ENCODE measurements at regions not wholly inside any gene's neighbourhood (a gene's known extent, or its start where the extent isn't known, plus 50 kb on each side); places are given as distances from the start of the nearest gene placed in this dataset.
"Not testable (repeated sequence)": the region's sequence is repeated elsewhere in the genome, so short reads cannot be mapped to it uniquely, and the experiment has no call there.

DNA sequence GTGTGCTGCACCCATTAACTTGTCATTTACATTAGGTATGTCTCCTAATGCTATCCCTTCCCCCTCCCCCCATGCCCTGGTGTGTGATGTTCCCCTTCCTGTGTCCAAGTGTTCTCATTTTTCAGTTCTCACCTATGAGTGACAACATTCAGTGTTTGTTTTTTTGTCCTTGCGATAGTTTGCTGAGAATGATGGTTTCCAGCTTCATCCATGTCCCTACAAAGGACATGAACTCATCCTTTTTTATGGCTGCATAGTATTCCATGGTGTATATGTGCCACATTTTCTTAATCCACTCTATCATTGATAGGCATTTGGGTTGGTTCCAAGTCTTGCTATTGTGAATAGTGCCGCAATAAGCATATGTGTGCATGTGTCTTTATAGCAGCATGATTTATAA lies 316.7 kb downstream of the ACTR3B start:
- H3K27me3 ChIP-seq (ENCODE audit: insufficient read depth, low read length, poor library complexity, severe bottlenecking); H3K4me1 Mint-ChIP-seq; H3K36me3 Mint-ChIP-seq; H3K4me1 ChIP-seq (ENCODE audit: insufficient read depth, low read length); H3K4me3 Mint-ChIP-seq; H3K27ac ChIP-seq (ENCODE audit: low read depth, low read length); H3K9me3 Mint-ChIP-seq; H3K9me3 ChIP-seq (ENCODE audit: low read length); CTCF ChIA-PET; H3K27ac Mint-ChIP-seq; H3K27me3 Mint-ChIP-seq; H3K36me3 ChIP-seq (ENCODE audit: insufficient read depth, low read length); DNase-seq; H3K4me3 ChIP-seq (ENCODE audit: low read length); POLR2A ChIA-PET: not testable (repeated sequence)

DNA sequence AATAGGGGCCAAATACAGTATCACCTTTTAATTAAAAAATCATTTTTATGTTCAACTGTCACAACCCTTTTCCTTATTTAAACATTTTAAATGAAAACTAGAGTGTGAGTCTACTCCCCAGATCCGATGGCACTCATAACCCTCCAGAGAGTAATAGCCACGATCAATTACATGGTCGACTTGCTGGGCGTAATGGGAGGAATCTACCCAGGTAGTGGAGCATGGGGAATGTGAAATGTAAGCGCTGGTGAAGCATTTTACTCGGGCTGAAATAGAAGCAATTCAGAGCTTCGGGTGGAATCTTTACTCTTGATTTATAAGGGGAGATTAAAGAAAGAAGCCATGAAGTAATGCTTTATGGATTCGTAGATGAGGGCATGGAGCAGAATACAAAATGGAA lies 321.9 kb downstream of the ACTR3B start:
- ChIA-PET CTCF (no interaction called here), POLR2A (no interaction called here)
- H3K27me3 Mint-ChIP-seq, result no peaks in the 10 kb centered on the region

DNA sequence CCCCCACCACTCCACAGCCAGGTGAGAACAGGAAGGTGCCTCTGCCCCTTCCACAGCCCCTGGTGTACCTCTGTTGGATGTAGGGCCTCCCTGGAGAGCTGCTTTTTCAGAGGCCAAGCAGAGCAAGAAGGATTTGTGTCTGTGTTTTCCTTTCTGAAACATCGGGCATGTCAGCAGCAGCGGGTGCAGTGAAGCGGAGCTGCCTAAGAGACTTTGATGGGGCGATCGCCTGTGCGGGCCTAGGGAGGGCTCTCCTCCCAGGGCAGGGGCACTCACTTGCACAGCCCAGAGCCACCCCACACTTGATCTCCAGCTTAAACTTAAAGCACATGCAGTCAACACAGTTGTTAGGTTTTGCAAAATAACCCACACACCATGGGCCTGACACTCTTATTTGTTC lies 324.7 kb downstream of the ACTR3B start:
- Histone ChIP-seq H3K4me1 (ENCODE audit: insufficient read depth, low read length) (no peaks in the 10 kb centered on the region), H3K27ac (ENCODE audit: low read depth, low read length) (no peak overlapping the region), H3K9me3 (ENCODE audit: low read length) (no peaks in the 10 kb centered on the region), H3K36me3 (ENCODE audit: insufficient read depth, low read length) (no peaks in the 10 kb centered on the region), H3K4me3 (ENCODE audit: low read length) (no peak overlapping the region), H3K27me3 (ENCODE audit: insufficient read depth, low read length, poor library complexity, severe bottlenecking) (no peaks in the 10 kb centered on the region)
- Mint-ChIP-seq H3K9me3 (peaks cover 0 to 3% (median 2%) of the 10 kb centered on the region in 5 donors), H3K27me3 (no peaks in the 10 kb centered on the region), H3K36me3 (peaks cover 0 to 3% (median 0%) of the 10 kb centered on the region in 3 donors), H3K4me3 (no peak overlapping the region), H3K4me1 (no peaks in the 10 kb centered on the region), H3K27ac (no peak overlapping the region)
- DNase-seq, result no peak
- ChIA-PET CTCF (no interaction called here), POLR2A (no interaction called here)

More for the DNA sequence above, 321.9 kb downstream of the ACTR3B start:
- Histone ChIP-seq H3K27ac (ENCODE audit: low read depth, low read length) (no peak overlapping the region), H3K27me3 (ENCODE audit: insufficient read depth, low read length, poor library complexity, severe bottlenecking) (no peaks in the 10 kb centered on the region), H3K4me3 (ENCODE audit: low read length) (no peak overlapping the region), H3K4me1 (ENCODE audit: insufficient read depth, low read length) (no peaks in the 10 kb centered on the region), H3K9me3 (ENCODE audit: low read length) (no peaks in the 10 kb centered on the region), H3K36me3 (ENCODE audit: insufficient read depth, low read length) (no peaks in the 10 kb centered on the region)
- no peaks in the 10 kb centered on the region for H3K4me1 Mint-ChIP-seq
- DNase-seq, result no peak
- H3K9me3 Mint-ChIP-seq, result peaks cover 0 to 5% (median 2%) of the 10 kb centered on the region in 5 donors
- H3K4me3 Mint-ChIP-seq, result no peak overlapping the region
- peak overlapping the region in 1 of 8 donors; percentile 68 for H3K27ac Mint-ChIP-seq
- peaks cover 0 to 3% (median 0%) of the 10 kb centered on the region in 3 donors for H3K36me3 Mint-ChIP-seq

DNA sequence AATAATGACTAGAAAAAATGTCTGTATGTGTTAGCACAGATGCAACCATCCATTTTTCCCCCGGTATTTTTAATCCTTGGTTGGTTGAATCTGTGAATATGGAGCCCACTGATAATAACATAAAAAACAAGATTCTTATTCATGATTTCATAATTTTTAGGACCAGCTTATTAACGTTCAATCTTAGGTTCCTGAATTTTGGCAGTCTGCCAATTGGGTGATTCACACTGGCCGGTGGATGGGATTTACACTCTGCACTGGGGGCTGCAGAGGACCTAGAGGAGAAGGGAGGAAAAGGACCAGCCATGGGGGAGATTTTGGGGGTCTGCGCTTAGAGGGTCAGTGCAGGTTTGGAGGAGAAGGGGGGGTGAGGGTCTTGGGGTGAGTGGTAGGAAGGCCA lies 327.9 kb downstream of the ACTR3B start:
- H3K36me3 ChIP-seq (ENCODE audit: insufficient read depth, low read length), result no peaks in the 10 kb centered on the region
- H3K36me3 Mint-ChIP-seq, result peaks cover 0 to 3% (median 0%) of the 10 kb centered on the region in 3 donors
- H3K27me3 ChIP-seq (ENCODE audit: insufficient read depth, low read length, poor library complexity, severe bottlenecking), result no peaks in the 10 kb centered on the region
- ChIA-PET POLR2A (no interaction called here), CTCF (no interaction called here)
- H3K4me3 Mint-ChIP-seq, result no peak overlapping the region
- no peaks in the 10 kb centered on the region for H3K9me3 ChIP-seq (ENCODE audit: low read length)
- no peak overlapping the region for H3K27ac ChIP-seq (ENCODE audit: low read depth, low read length)
- no peak overlapping the region for H3K4me3 ChIP-seq (ENCODE audit: low read length)
- no peaks in the 10 kb centered on the region for H3K4me1 Mint-ChIP-seq
- no peak for DNase-seq
- H3K4me1 ChIP-seq (ENCODE audit: insufficient read depth, low read length), result no peaks in the 10 kb centered on the region
- peaks cover 0 to 3% (median 2%) of the 10 kb centered on the region in 5 donors for H3K9me3 Mint-ChIP-seq
- H3K27ac Mint-ChIP-seq, result no peak overlapping the region
- H3K27me3 Mint-ChIP-seq, result no peaks in the 10 kb centered on the region

DNA sequence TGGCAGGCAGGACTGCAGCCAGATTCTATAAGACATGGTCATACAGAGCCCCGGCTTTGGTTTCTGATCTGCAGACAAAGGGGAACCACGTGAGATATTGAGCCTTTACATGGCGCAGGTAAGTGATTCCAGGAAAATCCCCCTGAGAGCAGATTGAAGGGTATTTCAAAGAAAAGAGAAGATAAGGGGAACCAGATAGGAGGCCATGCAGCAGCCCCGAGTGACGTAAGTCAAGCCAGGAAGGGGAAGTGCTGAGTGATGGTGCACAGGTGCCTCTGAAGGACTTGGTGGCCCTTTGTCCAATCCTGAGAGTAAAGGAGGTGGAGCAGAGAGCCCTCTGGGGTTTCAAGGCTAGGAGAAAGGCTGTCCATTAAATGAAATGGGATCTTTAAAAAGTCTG lies 329.0 kb downstream of the ACTR3B start:
- Histone ChIP-seq H3K27me3 (ENCODE audit: insufficient read depth, low read length, poor library complexity, severe bottlenecking) (no peaks in the 10 kb centered on the region), H3K4me3 (ENCODE audit: low read length) (no peak overlapping the region), H3K4me1 (ENCODE audit: insufficient read depth, low read length) (no peaks in the 10 kb centered on the region), H3K36me3 (ENCODE audit: insufficient read depth, low read length) (no peaks in the 10 kb centered on the region), H3K9me3 (ENCODE audit: low read length) (no peaks in the 10 kb centered on the region), H3K27ac (ENCODE audit: low read depth, low read length) (no peak overlapping the region)
- ChIA-PET CTCF (no interaction called here), POLR2A (no interaction called here)
- Mint-ChIP-seq H3K9me3 (peaks cover 0 to 2% (median 1%) of the 10 kb centered on the region in 5 donors), H3K4me1 (no peaks in the 10 kb centered on the region), H3K27me3 (no peaks in the 10 kb centered on the region), H3K36me3 (peaks cover 0 to 3% (median 0%) of the 10 kb centered on the region in 3 donors), H3K27ac (no peak overlapping the region), H3K4me3 (no peak overlapping the region)
- DNase-seq, result no peak

DNA sequence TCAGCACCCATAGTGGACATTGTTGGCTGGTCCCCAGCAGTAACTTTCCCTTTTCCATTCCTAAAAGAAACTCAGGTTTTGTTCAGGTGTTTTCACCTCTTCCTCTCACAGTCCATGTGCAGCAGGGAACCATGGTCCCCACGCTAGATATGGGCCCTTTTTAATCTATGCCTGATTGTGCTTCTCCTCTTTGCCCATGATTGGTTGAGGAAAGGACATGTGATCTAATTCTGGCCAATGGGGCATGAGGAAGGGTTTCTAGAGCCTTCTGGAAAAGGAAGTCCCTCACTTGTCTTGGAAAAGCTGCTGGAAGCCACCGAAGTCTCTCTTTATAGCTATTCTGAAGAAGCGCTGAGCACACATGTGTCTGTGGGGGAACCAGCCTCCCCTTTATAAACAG lies 330.7 kb downstream of the ACTR3B start:
- Mint-ChIP-seq H3K4me3 (no peak overlapping the region), H3K27me3 (peaks cover 0 to 5% of the 10 kb centered on the region in 2 donors), H3K27ac (no peak overlapping the region), H3K36me3 (peaks cover 0 to 3% (median 0%) of the 10 kb centered on the region in 3 donors), H3K9me3 (peaks cover 0 to 15% (median 3%) of the 10 kb centered on the region in 5 donors), H3K4me1 (no peaks in the 10 kb centered on the region)
- Histone ChIP-seq H3K4me1 (ENCODE audit: insufficient read depth, low read length) (no peaks in the 10 kb centered on the region), H3K9me3 (ENCODE audit: low read length) (no peaks in the 10 kb centered on the region), H3K4me3 (ENCODE audit: low read length) (no peak overlapping the region), H3K36me3 (ENCODE audit: insufficient read depth, low read length) (no peaks in the 10 kb centered on the region), H3K27ac (ENCODE audit: low read depth, low read length) (no peak overlapping the region), H3K27me3 (ENCODE audit: insufficient read depth, low read length, poor library complexity, severe bottlenecking) (no peaks in the 10 kb centered on the region)
- POLR2A ChIA-PET, result no interaction called here
- no peak for DNase-seq
- CTCF ChIA-PET, result no interaction called here

DNA sequence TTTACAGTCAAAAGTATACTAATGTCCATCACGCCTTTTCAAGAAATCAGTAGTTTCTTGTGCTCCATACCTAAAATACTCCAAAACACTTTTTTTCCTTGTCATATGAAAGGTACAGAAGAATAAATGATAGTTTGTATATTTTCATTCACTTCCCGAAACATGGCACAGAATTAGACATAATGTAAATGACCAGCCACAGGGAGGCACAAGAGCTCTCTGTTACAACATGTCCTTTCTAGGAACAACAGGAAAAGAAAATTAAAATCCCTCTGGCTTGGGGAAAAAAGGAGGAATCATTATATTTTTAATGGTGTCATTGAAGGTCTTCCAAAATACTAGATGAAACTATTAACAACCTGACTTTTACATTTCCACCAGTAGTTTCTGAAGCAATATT lies 331.2 kb downstream of the ACTR3B start:
- peaks cover 0 to 15% (median 3%) of the 10 kb centered on the region in 5 donors for H3K9me3 Mint-ChIP-seq
- Histone ChIP-seq H3K4me1 (ENCODE audit: insufficient read depth, low read length) (no peaks in the 10 kb centered on the region), H3K9me3 (ENCODE audit: low read length) (no peaks in the 10 kb centered on the region), H3K36me3 (ENCODE audit: insufficient read depth, low read length) (no peaks in the 10 kb centered on the region), H3K27me3 (ENCODE audit: insufficient read depth, low read length, poor library complexity, severe bottlenecking) (no peaks in the 10 kb centered on the region), H3K27ac (ENCODE audit: low read depth, low read length) (no peak overlapping the region), H3K4me3 (ENCODE audit: low read length) (no peak overlapping the region)
- DNase-seq, result no peak
- peaks cover 0 to 5% of the 10 kb centered on the region in 2 donors for H3K27me3 Mint-ChIP-seq
- H3K4me3 Mint-ChIP-seq, result no peak overlapping the region
- no peak overlapping the region for H3K27ac Mint-ChIP-seq
- POLR2A ChIA-PET, result no interaction called here
- H3K36me3 Mint-ChIP-seq, result no peaks in the 10 kb centered on the region
- CTCF ChIA-PET, result no interaction called here
- no peaks in the 10 kb centered on the region for H3K4me1 Mint-ChIP-seq

DNA sequence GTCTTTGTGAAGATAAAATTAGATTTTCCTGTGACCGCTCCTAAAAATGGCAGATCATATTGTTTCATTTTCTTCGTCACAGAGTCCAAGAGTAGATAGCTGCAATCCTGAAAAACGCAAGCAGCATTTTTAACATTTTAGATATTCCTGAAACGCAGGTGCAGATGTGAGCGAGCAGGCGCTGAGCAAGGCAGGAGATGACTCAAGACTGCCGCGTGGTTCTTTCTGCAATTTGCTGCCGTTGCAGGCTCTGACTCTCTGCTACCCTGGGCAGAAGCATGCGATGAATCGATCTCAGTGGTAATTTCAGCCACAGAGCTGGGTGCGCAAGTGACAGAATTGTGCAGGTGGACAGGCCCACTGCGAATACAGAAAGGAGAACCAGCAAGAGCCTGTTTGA lies 331.9 kb downstream of the ACTR3B start:
- Mint-ChIP-seq H3K27me3 (peaks cover 0 to 5% of the 10 kb centered on the region in 2 donors), H3K4me3 (no peak overlapping the region), H3K4me1 (no peaks in the 10 kb centered on the region), H3K27ac (no peak overlapping the region), H3K36me3 (no peaks in the 10 kb centered on the region), H3K9me3 (peaks cover 0 to 14% (median 3%) of the 10 kb centered on the region in 5 donors)
- H3K27ac ChIP-seq (ENCODE audit: low read depth, low read length), result no peak overlapping the region
- no peaks in the 10 kb centered on the region for H3K4me1 ChIP-seq (ENCODE audit: insufficient read depth, low read length)
- ChIA-PET CTCF (no interaction called here), POLR2A (no interaction called here)
- H3K4me3 ChIP-seq (ENCODE audit: low read length), result no peak overlapping the region
- H3K27me3 ChIP-seq (ENCODE audit: insufficient read depth, low read length, poor library complexity, severe bottlenecking), result no peaks in the 10 kb centered on the region
- no peaks in the 10 kb centered on the region for H3K9me3 ChIP-seq (ENCODE audit: low read length)
- H3K36me3 ChIP-seq (ENCODE audit: insufficient read depth, low read length), result no peaks in the 10 kb centered on the region
- no peak for DNase-seq
